Natural killer cell (primary cell): ENCODE measurements at regions not wholly inside any gene's neighbourhood (a gene's known extent, or its start where the extent isn't known, plus 50 kb on each side); places are given as distances from the start of the nearest gene placed in this dataset.

Experiments used
- ATAC-seq, 3 donors: fragments of 150-1000 bp in 2 of 3; fragments of 200-7000 bp in 1 of 3; cut with Tn5 transposase; 1 replicate in 1 of 3; 2 replicates in 2 of 3; pipeline ENCODE4 v1.10.0; 2021; ENCODE audit warnings: mild to moderate bottlenecking in 2 of 3, moderate library complexity in 2 of 3
- DNase-seq, 2 donors: peaks; one replicate each; pipeline versions ENCODE4 v3.0.0 to v3.0.0-alpha.2; 2013 to 2021; ENCODE audit warnings: mixed read lengths in 1 of 2
- H3K27ac ChIP-seq: one replicate; pipeline ENCODE4 v1.5.1; 2013; ENCODE audit warnings: mild to moderate bottlenecking, low read length
- H3K27me3 ChIP-seq: one replicate; pipeline ENCODE4 v1.6.1; 2013; ENCODE audit warnings: low read length; ENCODE audit not compliant: control insufficient read depth, insufficient read depth
- H3K36me3 ChIP-seq: one replicate; pipeline ENCODE4 v1.6.1; 2013; ENCODE audit warnings: low read length; ENCODE audit not compliant: control insufficient read depth, insufficient read depth
- H3K4me1 ChIP-seq: one replicate; pipeline ENCODE4 v1.6.1; 2013; ENCODE audit warnings: low read length; ENCODE audit not compliant: control insufficient read depth, insufficient read depth
- H3K4me3 ChIP-seq: one replicate; pipeline ENCODE4 v1.5.1; 2013; ENCODE audit warnings: low read length
- H3K9me3 ChIP-seq: one replicate; pipeline ENCODE4 v1.6.1; 2013; ENCODE audit warnings: low read length; ENCODE audit not compliant: control insufficient read depth, insufficient read depth
- H3K27ac Mint-ChIP-seq, 2 donors: one replicate each; pipeline ENCODE4 v1.8.0; 2022; ENCODE audit warnings: mild to moderate bottlenecking in 2 of 2, mixed read lengths in 2 of 2, moderate library complexity in 1 of 2
- H3K27me3 Mint-ChIP-seq, 2 donors: one replicate each; pipeline ENCODE4 v1.8.0; 2022; ENCODE audit warnings: low read depth in 2 of 2, mixed read lengths in 2 of 2
- H3K36me3 Mint-ChIP-seq: one replicate; pipeline ENCODE4 v1.8.0; 2022; ENCODE audit warnings: mixed read lengths
- H3K4me1 Mint-ChIP-seq, 2 donors: one replicate each; pipeline ENCODE4 v1.8.0; 2022; ENCODE audit warnings: mixed read lengths in 2 of 2
- H3K4me3 Mint-ChIP-seq: one replicate; pipeline ENCODE4 v1.8.0; 2022; ENCODE audit warnings: mild to moderate bottlenecking, moderate library complexity, mixed read lengths
- H3K9me3 Mint-ChIP-seq, 2 donors: one replicate each; pipeline ENCODE4 v1.8.0; 2022; ENCODE audit warnings: mixed read lengths in 2 of 2
- WGBS: methylation state at CpG from one replicate; pipeline ENCODE4 v1.1.7; 2013; ENCODE audit warnings: missing lambda C conversion rate; ENCODE audit not compliant: insufficient coverage; 5-methylcytosine and 5-hydroxymethylcytosine counted together
- intact Hi-C: fragments of 100-400 bp; cut with micrococcal nuclease; formaldehyde crosslinking; loops from one replicate; pipeline ENCODE4 v1.14.2; 2022
- TF ChIP-seq, protein P1 (sequence below): fragments of 200-600 bp; IDR thresholded peaks from one replicate; pipeline ENCODE4 v1.8.0; 2022; ENCODE audit warnings: antibody characterized with exemption

DNA sequence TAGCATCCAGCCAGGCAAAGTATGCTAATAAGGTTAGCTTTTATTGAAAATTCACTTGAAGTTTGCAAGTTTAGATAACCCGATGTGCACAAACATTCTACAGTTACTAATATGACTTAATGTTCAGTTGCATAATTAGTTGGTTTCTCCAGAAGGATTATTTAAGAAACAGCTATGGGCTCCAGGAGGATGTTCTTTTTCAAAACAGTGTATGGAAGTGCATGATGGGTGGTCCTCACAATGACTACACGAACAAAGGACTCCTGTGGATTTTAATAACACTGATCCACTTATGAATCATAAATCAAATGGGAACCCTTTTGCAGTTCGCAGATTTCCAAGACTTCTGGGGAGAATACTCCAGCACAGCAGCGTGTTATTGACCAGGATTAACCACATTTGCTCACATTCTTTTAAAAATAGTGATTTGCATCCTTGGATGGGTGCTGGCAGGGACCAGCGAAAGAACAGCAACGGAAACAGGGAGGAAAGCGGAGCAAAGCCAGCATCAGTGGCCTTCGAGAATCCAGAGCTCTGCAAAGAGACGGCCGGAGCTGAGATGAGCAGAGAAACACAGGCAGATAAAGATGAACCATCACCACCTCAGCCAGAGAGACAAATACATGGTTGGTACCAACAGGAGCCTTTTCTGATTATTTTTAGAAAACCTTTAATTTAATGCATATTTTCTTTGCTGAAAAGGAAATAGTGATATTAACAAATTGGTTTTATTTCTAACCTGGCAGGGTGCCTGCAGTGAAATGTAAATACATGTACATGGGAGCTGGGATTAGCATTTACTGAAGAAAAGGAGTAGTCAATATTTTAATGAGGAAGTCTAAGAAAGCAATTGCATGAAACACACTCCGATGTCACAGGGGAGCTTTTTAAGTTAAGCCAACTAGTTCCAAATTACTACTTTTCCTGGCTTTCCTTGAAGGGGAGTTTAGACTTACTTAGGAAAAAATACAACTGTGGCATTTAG lies 623.2 kb upstream of the ZFHX3 start:
- Mint-ChIP-seq H3K4me1 (no peaks in the 10 kb centered on the region), H3K9me3 (peaks cover 0 to 4% of the 10 kb centered on the region in 2 donors), H3K27ac (no peak overlapping the region), H3K36me3 (no peaks in the 10 kb centered on the region), H3K4me3 (no peak overlapping the region), H3K27me3 (peaks cover 0 to 7% of the 10 kb centered on the region in 2 donors)
- Histone ChIP-seq H3K9me3 (no peaks in the 10 kb centered on the region), H3K4me1 (no peaks in the 10 kb centered on the region), H3K36me3 (no peaks in the 10 kb centered on the region), H3K27me3 (no peaks in the 10 kb centered on the region), H3K4me3 (no peak overlapping the region), H3K27ac (no peak overlapping the region)
- intact Hi-C loops = no loop called here
- TF ChIP-seq, protein P1, sequence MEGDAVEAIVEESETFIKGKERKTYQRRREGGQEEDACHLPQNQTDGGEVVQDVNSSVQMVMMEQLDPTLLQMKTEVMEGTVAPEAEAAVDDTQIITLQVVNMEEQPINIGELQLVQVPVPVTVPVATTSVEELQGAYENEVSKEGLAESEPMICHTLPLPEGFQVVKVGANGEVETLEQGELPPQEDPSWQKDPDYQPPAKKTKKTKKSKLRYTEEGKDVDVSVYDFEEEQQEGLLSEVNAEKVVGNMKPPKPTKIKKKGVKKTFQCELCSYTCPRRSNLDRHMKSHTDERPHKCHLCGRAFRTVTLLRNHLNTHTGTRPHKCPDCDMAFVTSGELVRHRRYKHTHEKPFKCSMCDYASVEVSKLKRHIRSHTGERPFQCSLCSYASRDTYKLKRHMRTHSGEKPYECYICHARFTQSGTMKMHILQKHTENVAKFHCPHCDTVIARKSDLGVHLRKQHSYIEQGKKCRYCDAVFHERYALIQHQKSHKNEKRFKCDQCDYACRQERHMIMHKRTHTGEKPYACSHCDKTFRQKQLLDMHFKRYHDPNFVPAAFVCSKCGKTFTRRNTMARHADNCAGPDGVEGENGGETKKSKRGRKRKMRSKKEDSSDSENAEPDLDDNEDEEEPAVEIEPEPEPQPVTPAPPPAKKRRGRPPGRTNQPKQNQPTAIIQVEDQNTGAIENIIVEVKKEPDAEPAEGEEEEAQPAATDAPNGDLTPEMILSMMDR = no peak
- ATAC-seq = no peak
- no peak for DNase-seq
- WGBS = 36% methylated on average over 10 of the region's 11 CpGs

DNA sequence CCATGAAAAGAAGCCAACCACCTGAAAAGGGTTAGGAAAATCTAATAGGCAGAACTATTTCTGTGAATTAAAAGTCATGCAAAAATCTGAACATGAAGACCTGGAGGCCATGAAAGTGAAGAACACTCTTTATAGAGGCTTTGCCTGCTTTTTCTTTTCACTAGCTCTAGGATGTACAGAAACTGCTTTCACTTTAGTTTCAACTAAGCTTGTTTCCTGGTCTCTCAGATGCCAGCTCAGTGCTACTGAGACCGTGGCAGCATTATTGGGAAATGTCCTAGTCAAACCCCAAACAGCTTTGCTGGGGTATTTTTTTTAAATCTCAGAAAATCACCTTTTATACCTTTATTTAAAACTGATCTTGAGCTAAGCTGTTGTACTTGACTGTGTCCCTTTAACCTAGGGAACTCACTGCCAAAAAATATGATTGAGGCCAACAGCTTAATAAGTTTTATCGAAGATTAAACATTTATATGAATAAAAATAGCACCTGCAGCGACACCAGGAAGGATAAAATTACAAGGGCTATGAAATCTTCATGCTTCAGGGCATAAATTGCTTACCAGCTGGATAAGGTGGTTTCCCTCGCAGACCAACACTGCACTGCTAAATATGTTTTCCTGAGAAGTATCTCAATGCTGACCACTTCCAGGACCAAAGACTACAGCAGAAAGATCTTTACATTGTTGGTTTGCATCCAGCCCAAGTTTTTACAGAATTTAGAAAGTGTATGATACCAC lies 621.8 kb upstream of the ZFHX3 start:
- Histone ChIP-seq H3K36me3 (no peaks in the 10 kb centered on the region), H3K4me3 (no peak overlapping the region), H3K9me3 (no peaks in the 10 kb centered on the region), H3K4me1 (no peaks in the 10 kb centered on the region), H3K27ac (no peak overlapping the region), H3K27me3 (no peaks in the 10 kb centered on the region)
- Mint-ChIP-seq H3K36me3 (no peaks in the 10 kb centered on the region), H3K4me3 (no peak overlapping the region), H3K27ac (no peak overlapping the region), H3K9me3 (peaks cover 0 to 4% of the 10 kb centered on the region in 2 donors), H3K27me3 (peaks cover 0 to 7% of the 10 kb centered on the region in 2 donors), H3K4me1 (no peaks in the 10 kb centered on the region)
- no peak for ATAC-seq
- intact Hi-C loops = no loop called here
- WGBS = 70% methylated on average over 4 of the region's 4 CpGs
- no peak for DNase-seq
- TF ChIP-seq, protein P1 = no peak

DNA sequence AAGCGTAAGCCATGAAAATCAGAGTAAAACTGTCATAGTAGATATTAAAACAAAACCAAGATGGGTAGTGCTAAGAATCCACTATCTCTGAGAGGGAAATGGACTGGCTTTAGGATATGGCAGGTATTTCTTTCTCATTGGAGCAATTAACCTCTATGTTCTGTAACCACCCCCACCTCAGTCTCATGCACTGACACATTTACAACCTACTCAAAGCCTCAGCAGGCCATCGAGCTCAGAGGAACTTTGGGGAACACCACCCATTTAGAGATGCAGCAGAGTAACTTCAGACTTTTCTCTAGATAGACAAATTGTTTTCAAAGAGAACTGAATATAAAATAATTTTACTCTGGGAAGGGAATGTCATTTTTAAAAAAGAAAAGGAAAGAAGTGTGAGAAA lies 615.8 kb upstream of the ZFHX3 start:
- intact Hi-C loops = no loop called here
- Mint-ChIP-seq H3K4me3 (no peak overlapping the region), H3K4me1 (no peaks in the 10 kb centered on the region), H3K27ac (no peak overlapping the region), H3K9me3 (peaks cover 0 to 2% of the 10 kb centered on the region in 2 donors), H3K36me3 (no peaks in the 10 kb centered on the region), H3K27me3 (no peaks in the 10 kb centered on the region)
- DNase-seq (no peak), ATAC-seq (no peak)
- no peaks in the 10 kb centered on the region for H3K9me3 ChIP-seq
- H3K36me3 ChIP-seq = no peaks in the 10 kb centered on the region
- TF ChIP-seq, protein P1 = no peak
- no peak overlapping the region for H3K27ac ChIP-seq
- no peaks in the 10 kb centered on the region for H3K27me3 ChIP-seq
- H3K4me1 ChIP-seq = no peaks in the 10 kb centered on the region
- WGBS = 54% methylated on average over 2 of the region's 2 CpGs
- no peak overlapping the region for H3K4me3 ChIP-seq
